GM23338 (cell line): ENCODE measurements at regions not wholly inside any gene's neighbourhood (a gene's known extent, or its start where the extent isn't known, plus 50 kb on each side); places are given as distances from the start of the nearest gene placed in this dataset.

ENCODE experiments used
- ATAC-seq: fragments of 200-7000 bp; cut with Tn5 transposase; 3 replicates; pipeline ENCODE4 v1.9.1; 2020
- DNase-seq: peaks from one replicate; pipeline ENCODE4 v3.0.0-alpha.2; 2015; ENCODE audit warnings: low spot score
- H2AFZ ChIP-seq: fragments of 200-600 bp; sonication (generic); 2 replicates; pipeline ENCODE4 v1.8.0; 2016; ENCODE audit warnings: antibody characterized with exemption, mild to moderate bottlenecking, moderate library complexity
- H3F3A ChIP-seq: fragments of 200-600 bp; sonication (generic); replicated peaks from 2 replicates; pipeline ENCODE4 v1.8.0; 2017; ENCODE audit warnings: antibody characterized with exemption, mixed run types, low read depth
- H3K27ac ChIP-seq: fragments of 200-600 bp; sonication (generic); 2 replicates; pipeline ENCODE4 v1.6.1; 2016; ENCODE audit warnings: low read depth
- H3K27me3 ChIP-seq: fragments of 200-600 bp; sonication (generic); 2 replicates; pipeline ENCODE4 v1.8.0; 2016; ENCODE audit warnings: mild to moderate bottlenecking, mixed run types, moderate library complexity; ENCODE audit not compliant: insufficient read depth
- H3K36me3 ChIP-seq: fragments of 200-600 bp; sonication (generic); 2 replicates; pipeline ENCODE4 v1.8.0; 2016; ENCODE audit warnings: mild to moderate bottlenecking; ENCODE audit not compliant: insufficient read depth
- H3K4me1 ChIP-seq: fragments of 200-600 bp; sonication (generic); 2 replicates; pipeline ENCODE4 v1.8.0; 2016; ENCODE audit warnings: mild to moderate bottlenecking, moderate library complexity; ENCODE audit not compliant: insufficient read depth
- H3K4me2 ChIP-seq: fragments of 200-600 bp; sonication (generic); 2 replicates; pipeline ENCODE4 v1.7.1; 2017; ENCODE audit warnings: mixed run types
- H3K4me3 ChIP-seq: fragments of 200-600 bp; sonication (generic); 2 replicates; pipeline ENCODE4 v1.6.1; 2016; ENCODE audit warnings: mixed run types
- H3K79me2 ChIP-seq: fragments of 200-600 bp; sonication (generic); replicated peaks from 2 replicates; pipeline ENCODE4 v1.8.0; 2017; ENCODE audit warnings: mild to moderate bottlenecking; ENCODE audit not compliant: insufficient read depth
- H3K9me2 ChIP-seq: fragments of 200-600 bp; sonication (generic); 2 replicates; pipeline ENCODE4 v1.8.0; 2017; ENCODE audit not compliant: insufficient read depth
- H4K20me1 ChIP-seq: fragments of 200-600 bp; sonication (generic); replicated peaks from 2 replicates; pipeline ENCODE4 v1.8.0; 2017; ENCODE audit warnings: mild to moderate bottlenecking; ENCODE audit not compliant: insufficient read depth
- H3K27ac Mint-ChIP-seq: 2 replicates; pipeline ENCODE4 v1.8.0; 2020; ENCODE audit warnings: inconsistent platforms, mild to moderate bottlenecking, moderate library complexity, mixed read lengths
- H3K27me3 Mint-ChIP-seq: 3 replicates; pipeline ENCODE4 v1.8.0; 2022; ENCODE audit warnings: low read depth, mild to moderate bottlenecking, moderate library complexity, mixed read lengths, inconsistent platforms; ENCODE audit not compliant: insufficient read depth, poor library complexity
- H3K36me3 Mint-ChIP-seq: 3 replicates; pipeline ENCODE4 v1.8.0; 2021; ENCODE audit warnings: low read depth, mild to moderate bottlenecking, inconsistent platforms, moderate library complexity, mixed read lengths
- H3K4me1 Mint-ChIP-seq: 3 replicates; pipeline ENCODE4 v1.8.0; 2020; ENCODE audit warnings: mild to moderate bottlenecking, inconsistent platforms, mixed read lengths
- H3K4me3 Mint-ChIP-seq: 3 replicates; pipeline ENCODE4 v1.8.0; 2021; ENCODE audit warnings: moderate library complexity, mild to moderate bottlenecking, inconsistent platforms, mixed read lengths
- H3K9me3 Mint-ChIP-seq: 3 replicates; pipeline ENCODE4 v1.8.0; 2020; ENCODE audit warnings: moderate library complexity, mild to moderate bottlenecking, inconsistent platforms, mixed read lengths
- CREB1 ChIP-seq: fragments of 250-450 bp; sonication (Bioruptor Pico); IDR thresholded peaks from 2 replicates; pipeline ENCODE4 v1.5.0; 2020; ENCODE audit warnings: low read depth, mild to moderate bottlenecking, moderate library complexity
- EZH2 ChIP-seq: fragments of 200-600 bp; sonication (generic); IDR thresholded peaks from one replicate; pipeline ENCODE4 v1.8.0; 2017; ENCODE audit warnings: antibody characterized with exemption, mild to moderate bottlenecking, low read depth; ENCODE audit not compliant: unreplicated experiment
- EZH2phosphoT487 ChIP-seq: fragments of 200-600 bp; sonication (generic); IDR thresholded peaks from one replicate; pipeline ENCODE4 v1.8.1; 2018; ENCODE audit warnings: antibody characterized with exemption; ENCODE audit not compliant: unreplicated experiment
- JUNB ChIP-seq: IDR thresholded peaks from one replicate; pipeline ENCODE4 v1.6.1; 2016; ENCODE audit warnings: antibody characterized with exemption; ENCODE audit not compliant: unreplicated experiment
- NANOG ChIP-seq: IDR thresholded peaks from 2 replicates; pipeline ENCODE4 v1.6.1; 2016; ENCODE audit warnings: antibody characterized with exemption, borderline replicate concordance
- POLR2AphosphoS5 ChIP-seq: IDR thresholded peaks from 2 replicates; pipeline ENCODE4 v1.6.1; 2016; ENCODE audit warnings: antibody characterized with exemption, low read depth
- STAT1 ChIP-seq: IDR thresholded peaks from one replicate; pipeline ENCODE4 v1.6.1; 2016; ENCODE audit warnings: antibody characterized with exemption; ENCODE audit not compliant: unreplicated experiment
- ZNF114 ChIP-seq: fragments of 250-450 bp; sonication (Bioruptor Pico); IDR thresholded peaks from 2 replicates; pipeline ENCODE4 v1.5.0; 2020; ENCODE audit warnings: mild to moderate bottlenecking, moderate library complexity
- ZNF331 ChIP-seq: fragments of 250-450 bp; sonication (Bioruptor Pico); IDR thresholded peaks from 2 replicates; pipeline ENCODE4 v1.5.0; 2020; ENCODE audit warnings: low read depth, mild to moderate bottlenecking, moderate library complexity
- TF ChIP-seq, protein P1 (sequence below), 2 experiments: fragments of 200-600 bp in 1 of 2; sonication (generic) in 1 of 2; conservative IDR thresholded peaks; 2 replicates each; pipeline versions ENCODE4 v1.5.1 to v1.6.1; 2016 to 2017; ENCODE audit warnings: antibody characterized with exemption in 2 of 2, low read depth in 2 of 2, mild to moderate bottlenecking in 2 of 2, moderate library complexity in 1 of 2
- TF ChIP-seq, protein P2 (sequence below): IDR thresholded peaks from 2 replicates; pipeline ENCODE4 v1.6.1; 2016; ENCODE audit warnings: antibody characterized with exemption

DNA sequence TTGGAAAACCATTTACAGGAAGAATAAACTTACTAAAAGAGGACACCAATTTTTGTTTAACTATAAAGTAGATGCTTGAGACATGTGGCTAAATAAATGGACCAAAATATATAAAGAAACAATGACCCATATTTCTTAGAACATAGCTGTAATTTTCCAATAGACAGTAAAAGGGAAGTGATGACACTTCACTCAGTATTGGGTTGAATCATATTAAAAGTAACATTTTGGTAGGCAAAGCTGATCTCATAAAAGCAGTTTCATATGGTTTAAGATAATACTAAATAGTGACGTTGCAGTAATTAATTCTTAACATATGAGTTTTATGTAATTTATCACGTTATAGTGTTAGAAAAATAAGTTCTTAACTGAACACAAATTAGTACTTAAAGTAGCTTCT lies 308.9 kb upstream of the RUNX1 start:
- H2AFZ ChIP-seq, result no peak overlapping the region
- H3K4me1 ChIP-seq, result no peaks in the 10 kb centered on the region
- H3K4me3 ChIP-seq, result no peak overlapping the region
- H3K4me2 ChIP-seq, result no peak overlapping the region
- Mint-ChIP-seq H3K4me3 (no peak overlapping the region), H3K27me3 (peaks cover 2% of the 10 kb centered on the region), H3K4me1 (peaks cover 6% of the 10 kb centered on the region; the same call in 1 of the 3 replicates), H3K9me3 (no peaks in the 10 kb centered on the region; the same call in 2 of the 3 replicates), H3K36me3 (no peaks in the 10 kb centered on the region), H3K27ac (no peak overlapping the region)
- peaks cover 12% of the 10 kb centered on the region; the same call in 1 of the 2 replicates for H3K9me2 ChIP-seq
- H3K36me3 ChIP-seq, result no peaks in the 10 kb centered on the region
- H3F3A ChIP-seq, result no peaks in the 10 kb centered on the region
- TF ChIP-seq ZNF331 (CRISPR knock-in tag), result no peak
- TF ChIP-seq, protein P1, sequence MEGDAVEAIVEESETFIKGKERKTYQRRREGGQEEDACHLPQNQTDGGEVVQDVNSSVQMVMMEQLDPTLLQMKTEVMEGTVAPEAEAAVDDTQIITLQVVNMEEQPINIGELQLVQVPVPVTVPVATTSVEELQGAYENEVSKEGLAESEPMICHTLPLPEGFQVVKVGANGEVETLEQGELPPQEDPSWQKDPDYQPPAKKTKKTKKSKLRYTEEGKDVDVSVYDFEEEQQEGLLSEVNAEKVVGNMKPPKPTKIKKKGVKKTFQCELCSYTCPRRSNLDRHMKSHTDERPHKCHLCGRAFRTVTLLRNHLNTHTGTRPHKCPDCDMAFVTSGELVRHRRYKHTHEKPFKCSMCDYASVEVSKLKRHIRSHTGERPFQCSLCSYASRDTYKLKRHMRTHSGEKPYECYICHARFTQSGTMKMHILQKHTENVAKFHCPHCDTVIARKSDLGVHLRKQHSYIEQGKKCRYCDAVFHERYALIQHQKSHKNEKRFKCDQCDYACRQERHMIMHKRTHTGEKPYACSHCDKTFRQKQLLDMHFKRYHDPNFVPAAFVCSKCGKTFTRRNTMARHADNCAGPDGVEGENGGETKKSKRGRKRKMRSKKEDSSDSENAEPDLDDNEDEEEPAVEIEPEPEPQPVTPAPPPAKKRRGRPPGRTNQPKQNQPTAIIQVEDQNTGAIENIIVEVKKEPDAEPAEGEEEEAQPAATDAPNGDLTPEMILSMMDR (conservative IDR thresholded peaks at IDR 0.05; ENCODE audit: low read depth in 2 of 2), result no peak
- no peak for TF ChIP-seq EZH2
- TF ChIP-seq NANOG, result no peak
- TF ChIP-seq STAT1, result no peak
- TF ChIP-seq JUNB, result no peak
- TF ChIP-seq EZH2phosphoT487, result no peak
- TF ChIP-seq, protein P2, sequence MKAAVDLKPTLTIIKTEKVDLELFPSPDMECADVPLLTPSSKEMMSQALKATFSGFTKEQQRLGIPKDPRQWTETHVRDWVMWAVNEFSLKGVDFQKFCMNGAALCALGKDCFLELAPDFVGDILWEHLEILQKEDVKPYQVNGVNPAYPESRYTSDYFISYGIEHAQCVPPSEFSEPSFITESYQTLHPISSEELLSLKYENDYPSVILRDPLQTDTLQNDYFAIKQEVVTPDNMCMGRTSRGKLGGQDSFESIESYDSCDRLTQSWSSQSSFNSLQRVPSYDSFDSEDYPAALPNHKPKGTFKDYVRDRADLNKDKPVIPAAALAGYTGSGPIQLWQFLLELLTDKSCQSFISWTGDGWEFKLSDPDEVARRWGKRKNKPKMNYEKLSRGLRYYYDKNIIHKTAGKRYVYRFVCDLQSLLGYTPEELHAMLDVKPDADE, result no peak
- TF ChIP-seq CREB1 (CRISPR knock-in tag), result no peak
- TF ChIP-seq ZNF114 (CRISPR knock-in tag), result no peak
- no peak for TF ChIP-seq POLR2AphosphoS5
- DNase-seq (no peak), ATAC-seq (no peak)
- H3K79me2 ChIP-seq, result no peaks in the 10 kb centered on the region
- H3K27ac ChIP-seq, result no peak overlapping the region
- H4K20me1 ChIP-seq, result no peaks in the 10 kb centered on the region
- no peaks in the 10 kb centered on the region for H3K27me3 ChIP-seq

DNA sequence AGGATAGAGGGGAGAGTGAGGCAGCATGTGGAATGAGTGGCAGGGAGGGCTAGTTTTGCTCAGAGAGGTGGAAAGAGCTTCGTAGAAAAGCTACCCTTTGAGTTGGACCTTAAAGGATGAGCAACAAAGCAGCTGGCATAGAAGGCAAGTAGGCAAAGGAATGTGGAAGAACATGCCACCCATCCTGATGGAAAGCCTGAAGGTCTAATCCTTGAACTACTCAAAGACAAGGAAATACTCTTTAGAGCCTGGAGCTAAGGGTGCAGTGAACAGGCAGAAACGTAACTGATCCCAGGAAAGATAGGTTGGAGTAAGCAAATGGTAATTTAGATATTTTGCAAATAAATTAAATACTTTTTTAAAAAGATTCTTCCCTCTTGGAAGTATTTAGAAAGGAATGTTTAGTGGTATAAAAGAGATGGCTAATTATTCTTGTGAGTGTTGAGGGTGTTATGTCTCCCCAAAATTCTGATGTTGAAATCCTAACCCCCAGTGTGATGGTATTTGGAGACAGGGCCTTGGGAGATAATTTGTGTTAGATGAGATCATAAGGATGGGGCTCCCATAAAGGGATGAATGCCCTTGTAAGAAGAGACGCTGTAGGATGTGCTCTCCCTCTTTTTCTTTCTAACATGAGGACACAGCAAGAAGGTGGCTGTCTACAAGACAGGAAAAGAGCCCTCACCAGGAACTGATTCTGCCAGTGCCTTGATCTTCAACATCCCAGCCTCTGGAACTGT lies 308.1 kb upstream of the RUNX1 start:
- H3K27me3 ChIP-seq, result no peaks in the 10 kb centered on the region
- no peak overlapping the region for H3K4me3 ChIP-seq
- ATAC-seq, result no peak
- no peaks in the 10 kb centered on the region for H3K36me3 ChIP-seq
- Mint-ChIP-seq H3K4me3 (no peak overlapping the region), H3K9me3 (no peaks in the 10 kb centered on the region; the same call in 2 of the 3 replicates), H3K27me3 (peaks cover 2% of the 10 kb centered on the region), H3K36me3 (no peaks in the 10 kb centered on the region), H3K27ac (no peak overlapping the region), H3K4me1 (peaks cover 6% of the 10 kb centered on the region; the same call in 1 of the 3 replicates)
- no peaks in the 10 kb centered on the region for H3K79me2 ChIP-seq
- H3K4me2 ChIP-seq, result no peak overlapping the region
- no peaks in the 10 kb centered on the region for H3K4me1 ChIP-seq
- no peak for TF ChIP-seq EZH2phosphoT487
- no peak for TF ChIP-seq ZNF114 (CRISPR knock-in tag)
- no peaks in the 10 kb centered on the region for H4K20me1 ChIP-seq
- H3F3A ChIP-seq, result no peaks in the 10 kb centered on the region
- no peak overlapping the region for H2AFZ ChIP-seq
- H3K9me2 ChIP-seq, result peaks cover 12% of the 10 kb centered on the region; the same call in 1 of the 2 replicates
- H3K27ac ChIP-seq, result no peak overlapping the region
- DNase-seq, result no peak
